ENCODE measurements at regions not wholly inside any gene's neighbourhood (a gene's known extent, or its start where the extent isn't known, plus 50 kb on each side); places are given as distances from the start of the nearest gene placed in this dataset.

DNA sequence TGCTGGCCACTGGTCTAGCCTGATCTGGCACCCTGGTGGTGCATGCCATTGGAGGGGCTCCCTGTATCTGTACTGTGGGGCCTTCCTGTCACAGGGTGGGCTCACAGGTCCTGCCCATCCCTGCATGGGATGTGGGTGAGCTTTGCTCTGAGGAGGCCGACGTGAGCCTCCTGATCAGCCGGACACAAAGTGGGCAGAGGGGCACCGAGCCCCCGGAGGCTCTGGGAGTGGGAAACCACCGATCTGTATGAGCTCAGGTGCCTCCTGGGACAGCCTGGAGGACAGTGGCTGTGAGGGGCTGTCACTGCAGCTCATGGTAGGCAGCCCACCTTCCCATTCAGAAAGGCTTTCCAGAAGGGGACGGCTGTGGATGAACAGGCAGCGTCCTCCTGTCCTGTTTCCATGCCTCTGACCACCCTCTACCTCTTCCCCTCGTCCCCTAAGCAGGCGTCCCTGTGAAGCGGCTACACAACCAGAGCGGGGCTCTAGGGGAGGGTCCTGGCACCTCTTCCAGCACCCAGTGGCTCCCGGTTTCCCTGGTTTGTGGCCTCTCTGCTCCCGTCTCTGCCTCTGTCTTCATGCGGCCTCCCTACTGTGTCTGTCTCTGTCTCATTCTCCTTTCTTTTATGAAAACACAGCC is 112.5 kb upstream of the OTOS start:
- Histone ChIP-seq H3K4me3 (no peak overlapping the region), H3K36me3 (no peaks in the 10 kb centered on the region), H3K27me3 (no peaks in the 10 kb centered on the region), H3K4me1 (peaks cover 32% of the 10 kb centered on the region), H3K27ac (no peak overlapping the region), H3K9me3 (no peaks in the 10 kb centered on the region)
- DNase-seq (ENCODE audit: low spot score in 2 of 2): no peak
- TF ChIP-seq POLR2AphosphoS5 (IDR thresholded peaks at IDR 0.05): no peak
- no peak for TF ChIP-seq EP300 (IDR thresholded peaks at IDR 0.05)
- TF ChIP-seq POLR2A (IDR thresholded peaks at IDR 0.05): no peak
- TF ChIP-seq, protein P1, sequence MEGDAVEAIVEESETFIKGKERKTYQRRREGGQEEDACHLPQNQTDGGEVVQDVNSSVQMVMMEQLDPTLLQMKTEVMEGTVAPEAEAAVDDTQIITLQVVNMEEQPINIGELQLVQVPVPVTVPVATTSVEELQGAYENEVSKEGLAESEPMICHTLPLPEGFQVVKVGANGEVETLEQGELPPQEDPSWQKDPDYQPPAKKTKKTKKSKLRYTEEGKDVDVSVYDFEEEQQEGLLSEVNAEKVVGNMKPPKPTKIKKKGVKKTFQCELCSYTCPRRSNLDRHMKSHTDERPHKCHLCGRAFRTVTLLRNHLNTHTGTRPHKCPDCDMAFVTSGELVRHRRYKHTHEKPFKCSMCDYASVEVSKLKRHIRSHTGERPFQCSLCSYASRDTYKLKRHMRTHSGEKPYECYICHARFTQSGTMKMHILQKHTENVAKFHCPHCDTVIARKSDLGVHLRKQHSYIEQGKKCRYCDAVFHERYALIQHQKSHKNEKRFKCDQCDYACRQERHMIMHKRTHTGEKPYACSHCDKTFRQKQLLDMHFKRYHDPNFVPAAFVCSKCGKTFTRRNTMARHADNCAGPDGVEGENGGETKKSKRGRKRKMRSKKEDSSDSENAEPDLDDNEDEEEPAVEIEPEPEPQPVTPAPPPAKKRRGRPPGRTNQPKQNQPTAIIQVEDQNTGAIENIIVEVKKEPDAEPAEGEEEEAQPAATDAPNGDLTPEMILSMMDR (IDR thresholded peaks at IDR 0.05): no peak
- WGBS: 87% methylated on average over 8 of the region's 15 CpGs

DNA sequence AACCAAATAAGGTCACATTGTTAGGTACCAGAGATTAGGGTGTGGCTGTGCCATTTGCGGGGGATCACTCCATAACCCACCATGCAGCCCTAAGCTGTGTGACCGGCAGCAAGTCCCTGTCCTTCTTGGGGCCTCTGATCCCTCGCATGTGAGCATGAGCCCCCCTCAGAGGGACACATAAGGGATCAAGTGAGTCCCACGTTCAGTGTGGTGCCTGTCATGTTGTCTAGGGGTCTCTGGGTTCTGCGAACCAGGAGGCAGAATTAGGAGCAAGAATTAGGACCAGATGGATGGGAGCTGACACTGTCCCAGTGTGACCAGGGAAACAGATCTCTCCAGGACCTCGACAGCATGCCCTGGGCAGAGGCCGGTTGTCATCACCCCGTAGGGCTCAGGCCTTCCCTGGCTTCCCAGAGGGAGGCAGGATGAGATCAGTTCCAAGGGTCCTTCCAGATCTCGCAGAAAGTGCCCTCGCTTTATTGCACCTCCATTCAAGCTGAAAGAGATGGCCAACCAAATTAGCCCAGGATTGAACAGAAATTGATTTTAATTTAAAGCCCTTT is 113.2 kb upstream of the OTOS start:
- TF ChIP-seq POLR2AphosphoS5 (IDR thresholded peaks at IDR 0.05) (no peak), POLR2A (IDR thresholded peaks at IDR 0.05) (no peak), EP300 (IDR thresholded peaks at IDR 0.05) (no peak)
- TF ChIP-seq, protein P1 (IDR thresholded peaks at IDR 0.05): no peak
- H3K36me3 ChIP-seq: no peaks in the 10 kb centered on the region
- WGBS: 54% methylated on average over 6 of the region's 10 CpGs
- H3K27me3 ChIP-seq: no peaks in the 10 kb centered on the region
- no peaks in the 10 kb centered on the region for H3K9me3 ChIP-seq
- no peak for DNase-seq (ENCODE audit: low spot score in 2 of 2)
- H3K27ac ChIP-seq: no peak overlapping the region
- H3K4me3 ChIP-seq: no peak overlapping the region
- H3K4me1 ChIP-seq: peaks cover 32% of the 10 kb centered on the region

DNA sequence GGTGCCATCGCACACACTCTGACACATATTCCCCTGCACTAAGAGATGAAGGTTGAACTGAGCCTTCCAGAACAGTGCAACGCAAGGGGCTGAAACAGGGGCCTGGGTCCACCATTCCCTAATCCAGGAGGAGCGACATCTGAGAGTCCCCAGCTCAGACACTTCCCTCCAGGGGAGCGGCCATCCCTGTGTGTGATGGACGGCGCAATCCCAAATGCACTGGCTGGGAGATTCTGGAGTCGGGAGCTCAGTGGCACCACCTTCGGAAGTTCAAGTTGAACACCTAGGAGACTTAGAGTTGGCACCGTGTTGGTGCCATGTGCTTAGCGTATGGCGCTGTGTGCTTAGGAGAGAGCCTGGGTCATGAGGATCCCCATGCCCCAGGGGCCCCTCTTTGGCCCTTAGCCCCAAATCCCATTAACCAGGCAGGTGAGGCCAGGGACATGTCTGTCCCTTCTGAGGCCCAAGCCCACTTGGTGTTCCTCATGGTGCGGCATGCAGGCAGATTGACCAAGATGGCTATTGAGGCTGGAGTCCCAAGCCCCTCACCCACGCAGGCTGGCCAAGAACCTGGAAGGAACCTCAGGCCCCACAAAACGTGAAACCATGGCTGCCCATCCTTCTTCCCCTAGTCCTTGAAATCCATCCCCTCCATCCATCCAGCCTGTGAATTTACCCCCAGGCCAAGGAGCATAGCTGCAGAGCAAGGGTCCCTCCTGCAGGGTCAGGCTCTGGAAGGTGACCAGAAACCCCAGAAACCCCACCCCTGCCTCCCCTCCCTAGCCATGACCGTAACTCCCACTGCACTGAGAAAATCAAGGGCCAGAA is 114.1 kb upstream of the OTOS start:
- TF ChIP-seq POLR2A (IDR thresholded peaks at IDR 0.05) (no peak), POLR2AphosphoS5 (IDR thresholded peaks at IDR 0.05) (no peak), EP300 (IDR thresholded peaks at IDR 0.05) (no peak)
- TF ChIP-seq, protein P1 (IDR thresholded peaks at IDR 0.05): no peak
- no peak overlapping the region for H3K4me3 ChIP-seq
- H3K36me3 ChIP-seq: no peaks in the 10 kb centered on the region
- no peak for DNase-seq (ENCODE audit: low spot score in 2 of 2)
- no peaks in the 10 kb centered on the region for H3K9me3 ChIP-seq
- WGBS: 75% methylated on average over 10 of the region's 15 CpGs
- H3K27ac ChIP-seq: no peak overlapping the region
- H3K27me3 ChIP-seq: no peaks in the 10 kb centered on the region
- H3K4me1 ChIP-seq: peaks cover 27% of the 10 kb centered on the region

DNA sequence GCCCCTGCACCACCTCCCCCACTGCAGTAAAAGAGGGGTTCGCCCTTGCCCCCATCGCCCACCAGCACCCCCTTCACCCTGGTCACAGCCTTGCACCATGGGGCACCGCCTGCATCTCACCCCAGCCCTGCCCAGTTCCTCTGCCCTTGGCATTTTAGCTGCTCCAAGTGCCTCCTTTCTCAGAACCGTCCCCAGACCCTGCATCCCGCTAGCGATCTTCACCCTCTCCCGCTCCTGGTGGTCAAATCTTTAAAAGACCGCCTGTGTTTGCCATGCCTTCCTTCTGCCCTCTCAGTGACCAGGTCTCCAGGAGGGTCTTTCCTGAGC is 114.7 kb upstream of the OTOS start:
- Histone ChIP-seq H3K27me3 (no peaks in the 10 kb centered on the region), H3K36me3 (no peaks in the 10 kb centered on the region), H3K4me1 (peaks cover 21% of the 10 kb centered on the region), H3K4me3 (no peak overlapping the region), H3K27ac (no peak overlapping the region), H3K9me3 (no peaks in the 10 kb centered on the region)
- TF ChIP-seq, protein P1 (IDR thresholded peaks at IDR 0.05): no peak
- TF ChIP-seq POLR2AphosphoS5 (IDR thresholded peaks at IDR 0.05) (no peak), EP300 (IDR thresholded peaks at IDR 0.05) (no peak), POLR2A (IDR thresholded peaks at IDR 0.05) (no peak)
- DNase-seq (ENCODE audit: low spot score in 2 of 2): no peak
- WGBS: 67% methylated on average over 8 of the region's 8 CpGs

Measured in suprapubic skin (tissue), 4 donors.